H1 (cell line): ENCODE measurements at regions not wholly inside any gene's neighbourhood (a gene's known extent, or its start where the extent isn't known, plus 50 kb on each side); places are given as distances from the start of the nearest gene placed in this dataset.

ENCODE experiments used
- CTCF ChIA-PET: fragments of 300-600 bp; sonication (Branson Sonifier 250); formaldehyde crosslinking; loops from one replicate; lab custom pipeline; 2021; ENCODE audit not compliant: partially characterized antibody; lab: Charles Lee
- POLR2A ChIA-PET: fragments of 300-600 bp; sonication (Branson Sonifier 250); formaldehyde crosslinking; loops from one replicate; lab custom pipeline; 2021; ENCODE audit warnings: inconsistent platforms; ENCODE audit not compliant: partially characterized antibody; lab: Charles Lee
- DNase-seq, 2 experiments: peaks; one replicate each; pipeline versions ENCODE4 v3.0.0 to v3.0.0-alpha.2; 2010 to 2022; ENCODE audit warnings: low spot score in 2 of 2, low read depth in 1 of 2, mixed read lengths in 1 of 2
- FAIRE-seq: peaks from 2 replicates; lab custom pipeline; 2011; peaks lifted over from hg19 to GRCh38; lab: Jason Lieb, UNC
- H2AFZ ChIP-seq: 2 replicates; pipeline ENCODE4 v1.8.1; 2012; ENCODE audit warnings: low read length, inconsistent platforms
- H2AK5ac ChIP-seq: 2 replicates; pipeline ENCODE4 v1.6.1; 2013; ENCODE audit warnings: low read depth, low read length
- H2BK120ac ChIP-seq: replicated peaks from 2 replicates; pipeline ENCODE3; 2013; ENCODE audit warnings: low read depth, low read length, inconsistent platforms
- H2BK12ac ChIP-seq: 2 replicates; pipeline ENCODE4 v1.6.1; 2013; ENCODE audit warnings: low read depth, low read length
- H2BK15ac ChIP-seq: 2 replicates; pipeline ENCODE4 v1.6.1; 2013; ENCODE audit warnings: low read length
- H2BK20ac ChIP-seq: 2 replicates; pipeline ENCODE4 v1.6.1; 2013; ENCODE audit warnings: low read length
- H2BK5ac ChIP-seq: 2 replicates; pipeline ENCODE4 v1.6.1; 2013; ENCODE audit warnings: low read depth, low read length
- H3K14ac ChIP-seq: 2 replicates; pipeline ENCODE4 v1.6.1; 2013; ENCODE audit warnings: inconsistent platforms; ENCODE audit not compliant: insufficient read length
- H3K18ac ChIP-seq: 2 replicates; pipeline ENCODE4 v1.6.1; 2013; ENCODE audit warnings: low read length; ENCODE audit errors: extremely low read depth
- H3K23ac ChIP-seq: 2 replicates; pipeline ENCODE4 v1.6.1; 2013; ENCODE audit warnings: inconsistent platforms; ENCODE audit not compliant: insufficient read length
- H3K23me2 ChIP-seq: 2 replicates; pipeline ENCODE4 v1.6.1; 2013; ENCODE audit warnings: low read depth, low read length
- H3K27ac ChIP-seq: 2 replicates; pipeline ENCODE4 v1.6.1; 2011; ENCODE audit warnings: low read depth, low read length, inconsistent platforms
- H3K27me3 ChIP-seq, 4 experiments: replicated peaks in 1 of 4; 1 replicate in 1 of 4; 2 replicates in 3 of 4; pipeline versions ENCODE4 v1.6.1 to v1.8.1; 2011 to 2013; ENCODE audit warnings: low read length in 3 of 4, mild to moderate bottlenecking in 3 of 4, inconsistent platforms in 2 of 4, mixed read lengths in 2 of 4, moderate library complexity in 1 of 4; ENCODE audit not compliant: control insufficient read depth in 3 of 4, insufficient read depth in 3 of 4; ENCODE audit errors: extremely low read depth in 1 of 4
- H3K36me3 ChIP-seq, 4 experiments: 2 replicates each; pipeline versions ENCODE4 v1.6.1 to v1.8.1; 2011 to 2013; ENCODE audit warnings: mild to moderate bottlenecking in 4 of 4, low read length in 3 of 4, moderate library complexity in 2 of 4, control low read depth in 1 of 4, inconsistent platforms in 1 of 4; ENCODE audit not compliant: insufficient read depth in 4 of 4, control insufficient read depth in 2 of 4
- H3K4ac ChIP-seq: replicated peaks from 2 replicates; pipeline ENCODE3; 2013; ENCODE audit warnings: low read length, low read depth, mixed read lengths, inconsistent platforms; ENCODE audit not compliant: insufficient read length
- H3K4me1 ChIP-seq, 4 experiments: replicated peaks in 1 of 4; 1 replicate in 1 of 4; 2 replicates in 3 of 4; pipeline versions ENCODE4 v1.6.1 to v1.8.1; 2011 to 2013; ENCODE audit warnings: low read length in 3 of 4, inconsistent platforms in 2 of 4, mixed read lengths in 1 of 4; ENCODE audit not compliant: insufficient read depth in 4 of 4, control insufficient read depth in 3 of 4
- H3K4me2 ChIP-seq, 2 experiments: 2 replicates each; pipeline versions ENCODE4 v1.6.1 to v1.8.1; 2011 to 2013; ENCODE audit warnings: low read depth in 2 of 2, low read length in 2 of 2, control low read depth in 1 of 2, inconsistent platforms in 1 of 2, mild to moderate bottlenecking in 1 of 2; ENCODE audit not compliant: insufficient read depth in 1 of 2
- H3K4me3 ChIP-seq, 4 experiments: fragments of 200-600, 300-600 bp in 1 of 4; sonication (generic), shearing (Covaris generic), sonication (Bioruptor Twin) in 1 of 4; 2 replicates each; pipeline versions ENCODE4 v1.5.1 to v1.8.1; 2011 to 2016; ENCODE audit warnings: low read length in 4 of 4, low read depth in 3 of 4, control low read depth in 2 of 4, inconsistent platforms in 2 of 4, mild to moderate bottlenecking in 2 of 4, mixed read lengths in 1 of 4, moderate library complexity in 1 of 4; ENCODE audit not compliant: insufficient read depth in 2 of 4; ENCODE audit errors: extremely low read depth in 1 of 4
- H3K56ac ChIP-seq: replicated peaks from 2 replicates; pipeline ENCODE3; 2013; ENCODE audit warnings: low read depth, mild to moderate bottlenecking, mixed read lengths, low read length, inconsistent platforms; ENCODE audit not compliant: insufficient read length
- H3K79me1 ChIP-seq: 2 replicates; pipeline ENCODE4 v1.6.1; 2013; ENCODE audit warnings: low read depth, low read length, control low read depth
- H3K79me2 ChIP-seq, 2 experiments: 2 replicates each; pipeline versions ENCODE4 v1.6.1 to v1.8.1; 2012 to 2013; ENCODE audit warnings: low read length in 2 of 2, mild to moderate bottlenecking in 2 of 2, inconsistent platforms in 1 of 2; ENCODE audit not compliant: insufficient read depth in 2 of 2, control insufficient read depth in 1 of 2
- H3K9ac ChIP-seq, 4 experiments: replicated peaks in 1 of 4; 1 replicate in 1 of 4; 2 replicates in 3 of 4; pipeline versions ENCODE4 v1.6.1 to v1.8.1; 2011 to 2013; ENCODE audit warnings: low read depth in 3 of 4, low read length in 3 of 4, control low read depth in 2 of 4, mild to moderate bottlenecking in 2 of 4, moderate library complexity in 2 of 4, inconsistent platforms in 1 of 4; ENCODE audit errors: extremely low read depth in 1 of 4
- H3K9me3 ChIP-seq, 2 experiments: 2 replicates each; pipeline versions ENCODE4 v1.6.1 to v1.8.1; 2012 to 2013; ENCODE audit warnings: mild to moderate bottlenecking in 2 of 2, moderate library complexity in 2 of 2, control low read depth in 1 of 2, inconsistent platforms in 1 of 2, low read depth in 1 of 2, low read length in 1 of 2, mixed read lengths in 1 of 2; ENCODE audit not compliant: insufficient read depth in 2 of 2
- H4K20me1 ChIP-seq, 2 experiments: replicated peaks in 1 of 2; 2 replicates each; pipeline versions ENCODE3 to v1.8.1; 2011 to 2013; ENCODE audit warnings: inconsistent platforms in 2 of 2, low read length in 2 of 2, mild to moderate bottlenecking in 1 of 2; ENCODE audit not compliant: insufficient read depth in 2 of 2, control insufficient read depth in 1 of 2
- H4K5ac ChIP-seq: 2 replicates; pipeline ENCODE4 v1.6.1; 2013; ENCODE audit warnings: low read length, low read depth, mixed read lengths, inconsistent platforms; ENCODE audit not compliant: insufficient read length
- H4K8ac ChIP-seq: 2 replicates; pipeline ENCODE4 v1.8.0; 2013; ENCODE audit warnings: mild to moderate bottlenecking, moderate library complexity, low read length, inconsistent platforms; ENCODE audit not compliant: insufficient read depth; ENCODE audit errors: extremely low read depth
- H4K91ac ChIP-seq: replicated peaks from 2 replicates; pipeline ENCODE3; 2013; ENCODE audit warnings: low read length, mixed read lengths, inconsistent platforms; ENCODE audit not compliant: insufficient read length
- ASH2L ChIP-seq: fragments of 200-600, 300-600 bp; sonication (generic); IDR thresholded peaks from one replicate; pipeline ENCODE4 v1.7.1; 2017; ENCODE audit warnings: low read length
- FOSL1 ChIP-seq: IDR thresholded peaks from 2 replicates; pipeline ENCODE4 v1.6.1; 2011; ENCODE audit warnings: mild to moderate bottlenecking, low read depth, low read length, moderate library complexity; ENCODE audit not compliant: insufficient read depth
- NRF1 ChIP-seq: IDR thresholded peaks from 2 replicates; pipeline ENCODE4 v1.6.1; 2011; ENCODE audit warnings: mild to moderate bottlenecking, low read depth, low read length, improper control_type of control experiment
- POU5F1 ChIP-seq: IDR thresholded peaks from 2 replicates; pipeline ENCODE4 v1.6.1; 2011; ENCODE audit warnings: low read depth, mild to moderate bottlenecking, low read length, moderate library complexity
- RNF2 ChIP-seq: fragments of 200-900, 300-1000 bp; sonication (generic); IDR thresholded peaks from 2 replicates; pipeline ENCODE4 v1.7.1; 2016; ENCODE audit warnings: borderline replicate concordance, low read depth, mild to moderate bottlenecking, antibody characterized with exemption, low read length; ENCODE audit not compliant: poor library complexity, severe bottlenecking; ENCODE audit errors: missing control alignments
- ZNF274 ChIP-seq: IDR thresholded peaks from 2 replicates; pipeline ENCODE4 v1.7.0; 2012; ENCODE audit warnings: low read length, borderline replicate concordance; ENCODE audit errors: extremely low read depth

DNA sequence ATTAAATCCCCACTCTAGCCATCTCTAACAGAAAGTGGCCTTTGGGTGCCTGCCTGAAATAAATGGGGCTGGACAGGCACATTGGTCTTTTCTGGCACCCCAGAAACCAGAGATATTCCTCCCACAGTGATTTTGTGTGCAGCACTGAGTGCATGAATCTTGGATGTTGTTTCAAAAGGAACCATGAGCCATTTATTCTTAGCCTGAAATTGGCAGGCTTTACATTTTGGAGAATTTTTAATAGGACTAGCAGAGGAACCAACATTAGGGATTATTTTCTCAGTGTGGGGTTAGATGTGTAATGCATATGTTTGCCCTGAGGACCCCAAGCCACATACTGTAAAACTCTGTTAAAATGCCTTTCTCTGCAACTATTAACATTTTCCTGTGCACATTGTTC lies 451.3 kb downstream of the NFIB start:
- H3K14ac ChIP-seq: no peak overlapping the region
- POLR2A ChIA-PET: no interaction called here
- no peaks in the 10 kb centered on the region for H3K79me2 ChIP-seq
- H3K56ac ChIP-seq: no peak overlapping the region
- no peak overlapping the region for H2BK12ac ChIP-seq
- H3K9ac ChIP-seq: no peak overlapping the region
- no peak overlapping the region for H2BK15ac ChIP-seq
- no peak overlapping the region for H2AK5ac ChIP-seq
- H3K4ac ChIP-seq: no peak overlapping the region
- CTCF ChIA-PET: no interaction called here
- no peaks in the 10 kb centered on the region for H3K9me3 ChIP-seq
- no peak overlapping the region for H4K5ac ChIP-seq
- H3K4me1 ChIP-seq: peaks cover 0 to 8% (median 5%) of the 10 kb centered on the region in 4 experiments; a peak in 4 of 7 replicates
- no peak overlapping the region for H2BK20ac ChIP-seq
- no peaks in the 10 kb centered on the region for H3K27me3 ChIP-seq
- H3K23me2 ChIP-seq: no peaks in the 10 kb centered on the region
- H3K36me3 ChIP-seq: no peaks in the 10 kb centered on the region
- no peak for DNase-seq
- no peak overlapping the region for H2BK120ac ChIP-seq
- no peak overlapping the region for H4K91ac ChIP-seq
- no peaks in the 10 kb centered on the region for H3K79me1 ChIP-seq
- no peak for TF ChIP-seq ZNF274
- TF ChIP-seq ASH2L: no peak
- no peak for TF ChIP-seq NRF1
- no peak for TF ChIP-seq POU5F1
- no peak for TF ChIP-seq RNF2
- TF ChIP-seq FOSL1: no peak
- H3K4me2 ChIP-seq: no peak overlapping the region
- no peak overlapping the region for H4K8ac ChIP-seq
- H3K27ac ChIP-seq: no peak overlapping the region
- no peak overlapping the region for H3K18ac ChIP-seq
- no peak overlapping the region for H2BK5ac ChIP-seq
- no peak overlapping the region for H3K23ac ChIP-seq
- H2AFZ ChIP-seq: no peak overlapping the region
- H4K20me1 ChIP-seq: no peaks in the 10 kb centered on the region
- H3K4me3 ChIP-seq: no peak overlapping the region
- no peak for FAIRE-seq
